Stimulated activated CD4-positive, alpha-beta T cell treated with anti-CD3 and anti-CD28 coated beads, Interleukin-2, amount 100 ng/mL, for 24 hours (primary cell): ENCODE measurements at regions not wholly inside any gene's neighbourhood (a gene's known extent, or its start where the extent isn't known, plus 50 kb on each side); places are given as distances from the start of the nearest gene placed in this dataset.

ENCODE experiments used
- DNase-seq, 2 donors: peaks; one replicate each; pipeline ENCODE4 v3.0.0-alpha.2; 2020

- no peak for DNase-seq
Observed at GRCh38 chr10:84077768-84078167, 61.5 kb upstream of the GHITM start.

GRCh38 chr10:84078771-84079170, 60.5 kb upstream of the GHITM start:
- DNase-seq = no peak

GRCh38 chr10:84084342-84084741, 55.0 kb upstream of the GHITM start:
- no peak for DNase-seq

GRCh38 chr10:84087202-84087601, 52.1 kb upstream of the GHITM start:
- DNase-seq = no peak

- no peak for DNase-seq
Observed at GRCh38 chr10:84088626-84089025, 50.7 kb upstream of the GHITM start.

GRCh38 chr10:84089162-84089561, 50.1 kb upstream of the GHITM start:
- no peak for DNase-seq
